HCT116 (cell line): ENCODE measurements at regions not wholly inside any gene's neighbourhood (a gene's known extent, or its start where the extent isn't known, plus 50 kb on each side); places are given as distances from the start of the nearest gene placed in this dataset.

ENCODE experiments used
- ATAC-seq: fragments of 200-7000 bp; cut with Tn5 transposase; 2 replicates; pipeline ENCODE4 v1.9.1; 2020; ENCODE audit warnings: mild to moderate bottlenecking, moderate library complexity
- BruUV-seq: library from RNA; stranded (reverse); fragments of 400-500 nt; replicated peaks from 2 replicates; lab custom pipeline; 2021; lab: Mats Ljungman, UMichigan
- CTCF ChIA-PET: fragments of 300-600 bp; sonication (Branson Sonifier 250); formaldehyde crosslinking; loops from one replicate; lab custom pipeline; 2021; ENCODE audit warnings: antibody characterized with exemption; lab: Charles Lee
- POLR2A ChIA-PET: fragments of 300-600, 350-600 bp; sonication (Branson Sonifier 250); formaldehyde crosslinking; loops from one replicate; lab custom pipeline; 2021; ENCODE audit warnings: antibody characterized with exemption; lab: Charles Lee
- RAD21 ChIA-PET, 2 experiments: fragments of 300-600 bp; sonication (Branson Sonifier 250); formaldehyde crosslinking; loops; one replicate each; lab custom pipeline; 2023; ENCODE audit warnings: low total read pairs in 2 of 2; ENCODE audit not compliant: uncharacterized antibody in 2 of 2, unreplicated experiment in 2 of 2, low non-redundant PET in 1 of 2; lab: Charles Lee
- DNase-seq: peaks from one replicate; pipeline ENCODE4 v3.0.0-alpha.2; 2010; ENCODE audit warnings: low read depth, low spot score
- H2AFZ ChIP-seq: fragments of 200-600 bp; shearing (Covaris generic), sonication (generic); 2 replicates; pipeline ENCODE4 v1.6.1; 2017; ENCODE audit warnings: low read depth, mixed run types, mixed read lengths, antibody characterized with exemption, low read length; ENCODE audit not compliant: poor library complexity, severe bottlenecking
- H3K27ac ChIP-seq: 2 replicates; pipeline ENCODE4 v1.5.1; 2012; ENCODE audit warnings: low read depth, low read length
- H3K27me3 ChIP-seq: fragments of 200-600 bp; sonication (generic); 2 replicates; pipeline ENCODE4 v1.6.1; 2016; ENCODE audit warnings: mixed run types, low read length, mixed read lengths; ENCODE audit not compliant: insufficient read depth
- H3K36me3 ChIP-seq, 2 experiments: fragments of 200-500 bp in 1 of 2; fragments of 200-600 bp in 1 of 2; sonication (Bioruptor generic) in 1 of 2; sonication (generic) in 1 of 2; 2 replicates each; pipeline versions ENCODE4 v1.5.1 to v1.6.1; 2014 to 2016; ENCODE audit warnings: low read length in 2 of 2, inconsistent platforms in 1 of 2, mixed read lengths in 1 of 2, mixed run types in 1 of 2; ENCODE audit not compliant: insufficient read depth in 2 of 2, control insufficient read depth in 1 of 2
- H3K4me1 ChIP-seq, 2 experiments: fragments of 200-600 bp in 1 of 2; sonication (generic) in 1 of 2; 2 replicates each; pipeline versions ENCODE4 v1.5.1 to v1.6.1; 2012 to 2017; ENCODE audit warnings: low read length in 2 of 2, inconsistent platforms in 1 of 2, mild to moderate bottlenecking in 1 of 2, mixed read lengths in 1 of 2, mixed run types in 1 of 2, moderate library complexity in 1 of 2; ENCODE audit not compliant: insufficient read depth in 2 of 2, control insufficient read depth in 1 of 2
- H3K4me2 ChIP-seq: fragments of 200-600 bp; sonication (generic); 2 replicates; pipeline ENCODE4 v1.6.1; 2017; ENCODE audit warnings: mixed run types, low read length, mixed read lengths
- H3K4me3 ChIP-seq, 2 experiments: fragments of 200-600 bp in 1 of 2; sonication (generic) in 1 of 2; replicated peaks in 1 of 2; 2 replicates each; pipeline ENCODE4 v1.5.1; 2011 to 2016; ENCODE audit warnings: low read length in 2 of 2, control low read depth in 1 of 2, low read depth in 1 of 2, mild to moderate bottlenecking in 1 of 2, mixed read lengths in 1 of 2, mixed run types in 1 of 2
- H3K79me2 ChIP-seq: fragments of 200-600 bp; sonication (generic); 2 replicates; pipeline ENCODE4 v1.6.1; 2017; ENCODE audit warnings: mild to moderate bottlenecking, mixed run types, low read length, moderate library complexity, mixed read lengths; ENCODE audit not compliant: insufficient read depth
- H3K9ac ChIP-seq: fragments of 200-600 bp; sonication (generic); 2 replicates; pipeline ENCODE4 v1.6.1; 2016; ENCODE audit warnings: low read length, mixed read lengths
- H3K9me2 ChIP-seq: fragments of 200-600 bp; sonication (generic), shearing (Covaris generic); 2 replicates; pipeline ENCODE4 v1.6.1; 2017; ENCODE audit warnings: mixed run types, mild to moderate bottlenecking, moderate library complexity; ENCODE audit not compliant: insufficient read depth
- H3K9me3 ChIP-seq, 2 experiments: fragments of 200-500 bp in 1 of 2; fragments of 200-600 bp in 1 of 2; sonication (Bioruptor generic) in 1 of 2; sonication (generic) in 1 of 2; 2 replicates each; pipeline ENCODE4 v1.6.1; 2014 to 2017; ENCODE audit warnings: low read length in 2 of 2, mixed read lengths in 2 of 2, inconsistent platforms in 1 of 2, low read depth in 1 of 2, mild to moderate bottlenecking in 1 of 2, mixed run types in 1 of 2, moderate library complexity in 1 of 2; ENCODE audit not compliant: control insufficient read depth in 1 of 2, insufficient read depth in 1 of 2
- H4K20me1 ChIP-seq: fragments of 200-600 bp; sonication (generic), shearing (Covaris generic); 2 replicates; pipeline ENCODE4 v1.6.1; 2017; ENCODE audit warnings: mixed run types, mild to moderate bottlenecking, moderate library complexity; ENCODE audit not compliant: insufficient read depth
- CBX3 ChIP-seq: IDR thresholded peaks from 2 replicates; pipeline ENCODE4 v1.6.1; 2012; ENCODE audit warnings: low read depth
- CEBPB ChIP-seq: IDR thresholded peaks from 2 replicates; pipeline ENCODE4 v1.6.1; 2012; ENCODE audit warnings: low read depth
- EGR1 ChIP-seq: IDR thresholded peaks from 2 replicates; pipeline ENCODE4 v1.6.1; 2012; ENCODE audit warnings: low read depth
- ELF1 ChIP-seq: IDR thresholded peaks from 2 replicates; pipeline ENCODE4 v1.6.1; 2012; ENCODE audit warnings: low read depth, borderline replicate concordance
- EZH2 ChIP-seq: fragments of 200-600 bp; sonication (generic); IDR thresholded peaks from 2 replicates; pipeline ENCODE4 v1.6.1; 2017; ENCODE audit warnings: antibody characterized with exemption, mixed run types
- EZH2phosphoT487 ChIP-seq: fragments of 200-600 bp; IDR thresholded peaks from 2 replicates; pipeline ENCODE4 v1.6.1; 2018; ENCODE audit warnings: antibody characterized with exemption, borderline replicate concordance
- FOSL1 ChIP-seq: IDR thresholded peaks from 2 replicates; pipeline ENCODE4 v1.6.1; 2012; ENCODE audit warnings: low read depth
- MAX ChIP-seq: IDR thresholded peaks from 2 replicates; pipeline ENCODE4 v1.6.1; 2012
- POLR2A ChIP-seq: IDR thresholded peaks from 2 replicates; pipeline ENCODE4 v1.7.0; 2011; ENCODE audit warnings: borderline replicate concordance; ENCODE audit not compliant: insufficient read depth, insufficient read length; ENCODE audit errors: extremely low read depth
- POLR2AphosphoS5 ChIP-seq: IDR thresholded peaks from 2 replicates; pipeline ENCODE4 v1.6.1; 2011; ENCODE audit warnings: mild to moderate bottlenecking, low read depth, low read length, moderate library complexity
- REST ChIP-seq: IDR thresholded peaks from 2 replicates; pipeline ENCODE4 v1.6.1; 2012; ENCODE audit warnings: low read depth
- SIN3A ChIP-seq: IDR thresholded peaks from 2 replicates; pipeline ENCODE4 v1.6.1; 2012; ENCODE audit warnings: low read depth
- SP1 ChIP-seq: IDR thresholded peaks from 2 replicates; pipeline ENCODE4 v1.6.1; 2012; ENCODE audit warnings: low read depth
- SRF ChIP-seq: IDR thresholded peaks from 2 replicates; pipeline ENCODE4 v1.6.1; 2012; ENCODE audit warnings: low read depth
- TCF7L2 ChIP-seq: IDR thresholded peaks from 2 replicates; pipeline ENCODE4 v1.7.0; 2011; ENCODE audit warnings: borderline replicate concordance, inconsistent platforms; ENCODE audit not compliant: insufficient read depth, insufficient read length; ENCODE audit errors: extremely low read depth
- YY1 ChIP-seq: IDR thresholded peaks from 2 replicates; pipeline ENCODE4 v1.6.1; 2011; ENCODE audit warnings: low read length, low read depth, moderate library complexity, mild to moderate bottlenecking; ENCODE audit not compliant: insufficient replicate concordance; ENCODE audit errors: extremely low read depth
- ZFX ChIP-seq: fragments of 450-650 bp; IDR thresholded peaks from 2 replicates; pipeline ENCODE4 v1.6.1; 2017
- intact Hi-C: fragments of 100-400 bp; cut with micrococcal nuclease; formaldehyde crosslinking; loops from 2 replicates; pipeline ENCODE4 v1.10.0; 2022
- TF ChIP-seq, protein P1 (sequence below): IDR thresholded peaks from 2 replicates; pipeline ENCODE4 v1.6.1; 2012
- TF ChIP-seq, protein P2 (sequence below), 3 experiments: fragments of 200-600 bp in 1 of 3; sonication (generic) in 1 of 3; IDR thresholded peaks in 2 of 3; conservative IDR thresholded peaks in 1 of 3; 2 replicates each; pipeline ENCODE4 v1.5.1; 2012 to 2017; ENCODE audit warnings: low read depth in 2 of 3, low read length in 2 of 3, antibody characterized with exemption in 1 of 3, borderline replicate concordance in 1 of 3, control low read depth in 1 of 3, mild to moderate bottlenecking in 1 of 3, mixed read lengths in 1 of 3, mixed run types in 1 of 3, moderate library complexity in 1 of 3; ENCODE audit not compliant: insufficient read depth in 1 of 3
- TF ChIP-seq, protein P3 (sequence below): IDR thresholded peaks from 2 replicates; pipeline ENCODE4 v1.6.1; 2011; ENCODE audit warnings: mild to moderate bottlenecking, low read length, moderate library complexity; ENCODE audit not compliant: insufficient replicate concordance; ENCODE audit errors: extremely low read depth

- H3K4me1 ChIP-seq, result no peaks in the 10 kb centered on the region
- TF ChIP-seq EGR1 (no peak), CEBPB (no peak), POLR2A (no peak), TCF7L2 (no peak), SRF (no peak), FOSL1 (no peak), REST (no peak), POLR2AphosphoS5 (no peak), SP1 (no peak), ELF1 (no peak), EZH2 (no peak), SIN3A (no peak), YY1 (no peak), ZFX (no peak), MAX (no peak), EZH2phosphoT487 (no peak), CBX3 (no peak)
- TF ChIP-seq, protein P1, sequence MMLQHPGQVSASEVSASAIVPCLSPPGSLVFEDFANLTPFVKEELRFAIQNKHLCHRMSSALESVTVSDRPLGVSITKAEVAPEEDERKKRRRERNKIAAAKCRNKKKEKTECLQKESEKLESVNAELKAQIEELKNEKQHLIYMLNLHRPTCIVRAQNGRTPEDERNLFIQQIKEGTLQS, result no peak
- TF ChIP-seq, protein P2, sequence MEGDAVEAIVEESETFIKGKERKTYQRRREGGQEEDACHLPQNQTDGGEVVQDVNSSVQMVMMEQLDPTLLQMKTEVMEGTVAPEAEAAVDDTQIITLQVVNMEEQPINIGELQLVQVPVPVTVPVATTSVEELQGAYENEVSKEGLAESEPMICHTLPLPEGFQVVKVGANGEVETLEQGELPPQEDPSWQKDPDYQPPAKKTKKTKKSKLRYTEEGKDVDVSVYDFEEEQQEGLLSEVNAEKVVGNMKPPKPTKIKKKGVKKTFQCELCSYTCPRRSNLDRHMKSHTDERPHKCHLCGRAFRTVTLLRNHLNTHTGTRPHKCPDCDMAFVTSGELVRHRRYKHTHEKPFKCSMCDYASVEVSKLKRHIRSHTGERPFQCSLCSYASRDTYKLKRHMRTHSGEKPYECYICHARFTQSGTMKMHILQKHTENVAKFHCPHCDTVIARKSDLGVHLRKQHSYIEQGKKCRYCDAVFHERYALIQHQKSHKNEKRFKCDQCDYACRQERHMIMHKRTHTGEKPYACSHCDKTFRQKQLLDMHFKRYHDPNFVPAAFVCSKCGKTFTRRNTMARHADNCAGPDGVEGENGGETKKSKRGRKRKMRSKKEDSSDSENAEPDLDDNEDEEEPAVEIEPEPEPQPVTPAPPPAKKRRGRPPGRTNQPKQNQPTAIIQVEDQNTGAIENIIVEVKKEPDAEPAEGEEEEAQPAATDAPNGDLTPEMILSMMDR (IDR thresholded peaks at IDR 0.05 in 2 of 3, conservative IDR thresholded peaks at IDR 0.05 in 1 of 3; ENCODE audit: borderline replicate concordance in 1 of 3, insufficient read depth in 1 of 3, low read depth in 2 of 3, low read length in 2 of 3), result no peak
- TF ChIP-seq, protein P3, sequence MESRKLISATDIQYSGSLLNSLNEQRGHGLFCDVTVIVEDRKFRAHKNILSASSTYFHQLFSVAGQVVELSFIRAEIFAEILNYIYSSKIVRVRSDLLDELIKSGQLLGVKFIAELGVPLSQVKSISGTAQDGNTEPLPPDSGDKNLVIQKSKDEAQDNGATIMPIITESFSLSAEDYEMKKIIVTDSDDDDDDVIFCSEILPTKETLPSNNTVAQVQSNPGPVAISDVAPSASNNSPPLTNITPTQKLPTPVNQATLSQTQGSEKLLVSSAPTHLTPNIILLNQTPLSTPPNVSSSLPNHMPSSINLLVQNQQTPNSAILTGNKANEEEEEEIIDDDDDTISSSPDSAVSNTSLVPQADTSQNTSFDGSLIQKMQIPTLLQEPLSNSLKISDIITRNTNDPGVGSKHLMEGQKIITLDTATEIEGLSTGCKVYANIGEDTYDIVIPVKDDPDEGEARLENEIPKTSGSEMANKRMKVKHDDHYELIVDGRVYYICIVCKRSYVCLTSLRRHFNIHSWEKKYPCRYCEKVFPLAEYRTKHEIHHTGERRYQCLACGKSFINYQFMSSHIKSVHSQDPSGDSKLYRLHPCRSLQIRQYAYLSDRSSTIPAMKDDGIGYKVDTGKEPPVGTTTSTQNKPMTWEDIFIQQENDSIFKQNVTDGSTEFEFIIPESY, result no peak
- no peak overlapping the region for H3K4me2 ChIP-seq
- intact Hi-C loops, result loop anchor here (2.0 kb wide), 1 partner anchor 19 kb away; no protein-coding TSS in a partner anchor
- POLR2A ChIA-PET, result no interaction called here
- no peak for ATAC-seq
- H3K79me2 ChIP-seq, result no peaks in the 10 kb centered on the region
- RAD21 ChIA-PET, result no interaction called here
- H3K9me3 ChIP-seq, result no peaks in the 10 kb centered on the region
- H3K36me3 ChIP-seq, result no peaks in the 10 kb centered on the region
- no peak overlapping the region for H3K27ac ChIP-seq
- CTCF ChIA-PET, result interaction anchor here (2.5 kb wide), 1 partner anchor 12 kb away, joined by 6 read pairs; no protein-coding TSS in a partner anchor
- no peak overlapping the region for H2AFZ ChIP-seq
- no peak overlapping the region for H3K4me3 ChIP-seq
- no peak overlapping the region for H3K9ac ChIP-seq
- H3K27me3 ChIP-seq, result no peaks in the 10 kb centered on the region
- H3K9me2 ChIP-seq, result no peaks in the 10 kb centered on the region
- BruUV-seq, result no TSS peak
- no peak for DNase-seq
- H4K20me1 ChIP-seq, result no peaks in the 10 kb centered on the region
These were observed 613.5 kb downstream of the LMO4 start for GRCh38 chr1:87942165-87942564.
